Endodermal cell (in vitro differentiated cells): ENCODE measurements at regions not wholly inside any gene's neighbourhood (a gene's known extent, or its start where the extent isn't known, plus 50 kb on each side); places are given as distances from the start of the nearest gene placed in this dataset.

Source experiments
- DNase-seq: peaks from one replicate; pipeline ENCODE4 v3.0.0-alpha.2; 2017
- H3K27ac ChIP-seq: 2 replicates; pipeline ENCODE4 v1.5.1; 2013; ENCODE audit warnings: mild to moderate bottlenecking, low read depth, low read length, moderate library complexity
- H3K27me3 ChIP-seq: 2 replicates; pipeline ENCODE4 v1.6.1; 2013; ENCODE audit warnings: mild to moderate bottlenecking, low read length, moderate library complexity; ENCODE audit not compliant: insufficient read depth, control insufficient read depth, poor library complexity, severe bottlenecking
- H3K36me3 ChIP-seq: 2 replicates; pipeline ENCODE4 v1.7.0; 2013; ENCODE audit warnings: mild to moderate bottlenecking, low read length, moderate library complexity; ENCODE audit not compliant: control insufficient read depth, insufficient read depth
- H3K4me1 ChIP-seq: one replicate; pipeline ENCODE4 v1.7.0; 2013; ENCODE audit warnings: low read length; ENCODE audit not compliant: control insufficient read depth, insufficient read depth
- H3K4me3 ChIP-seq: 2 replicates; pipeline ENCODE4 v1.5.1; 2013; ENCODE audit warnings: mild to moderate bottlenecking, low read length, moderate library complexity
- H3K9ac ChIP-seq: 2 replicates; pipeline ENCODE4 v1.6.1; 2013; ENCODE audit warnings: mild to moderate bottlenecking, low read length, moderate library complexity; ENCODE audit not compliant: poor library complexity, severe bottlenecking; ENCODE audit errors: extremely low read depth
- H3K9me3 ChIP-seq: 2 replicates; pipeline ENCODE4 v1.6.1; 2013; ENCODE audit warnings: mild to moderate bottlenecking, low read length, moderate library complexity; ENCODE audit not compliant: control insufficient read depth
- H3K27ac Mint-ChIP-seq: 2 replicates; pipeline ENCODE4 v1.8.0; 2020; ENCODE audit warnings: mixed read lengths
- H3K27me3 Mint-ChIP-seq: 2 replicates; pipeline ENCODE4 v1.8.0; 2021; ENCODE audit warnings: mild to moderate bottlenecking, mixed read lengths; ENCODE audit not compliant: insufficient read depth
- H3K36me3 Mint-ChIP-seq: 2 replicates; pipeline ENCODE4 v1.8.0; 2020; ENCODE audit warnings: low read depth, mixed read lengths
- H3K4me1 Mint-ChIP-seq: 2 replicates; pipeline ENCODE4 v1.8.0; 2020; ENCODE audit warnings: mixed read lengths
- H3K4me3 Mint-ChIP-seq: 2 replicates; pipeline ENCODE4 v1.8.0; 2020; ENCODE audit warnings: mild to moderate bottlenecking, moderate library complexity, mixed read lengths
- H3K9me3 Mint-ChIP-seq: 2 replicates; pipeline ENCODE4 v1.8.0; 2020; ENCODE audit warnings: mild to moderate bottlenecking, mixed read lengths
- WGBS, 2 experiments: methylation state at CpG; one replicate each; pipeline versions ENCODE4 v1.1.5 to v1.1.7; 2013; ENCODE audit warnings: missing lambda C conversion rate in 2 of 2, mixed read lengths in 1 of 2; ENCODE audit not compliant: insufficient coverage in 1 of 2, insufficient read length in 1 of 2; 5-methylcytosine and 5-hydroxymethylcytosine counted together
- TF ChIP-seq, protein P1 (sequence below): fragments of 200-600 bp; sonication (generic); conservative IDR thresholded peaks from 2 replicates; pipeline ENCODE4 v1.5.0; 2021; ENCODE audit warnings: antibody characterized with exemption, mild to moderate bottlenecking

DNA sequence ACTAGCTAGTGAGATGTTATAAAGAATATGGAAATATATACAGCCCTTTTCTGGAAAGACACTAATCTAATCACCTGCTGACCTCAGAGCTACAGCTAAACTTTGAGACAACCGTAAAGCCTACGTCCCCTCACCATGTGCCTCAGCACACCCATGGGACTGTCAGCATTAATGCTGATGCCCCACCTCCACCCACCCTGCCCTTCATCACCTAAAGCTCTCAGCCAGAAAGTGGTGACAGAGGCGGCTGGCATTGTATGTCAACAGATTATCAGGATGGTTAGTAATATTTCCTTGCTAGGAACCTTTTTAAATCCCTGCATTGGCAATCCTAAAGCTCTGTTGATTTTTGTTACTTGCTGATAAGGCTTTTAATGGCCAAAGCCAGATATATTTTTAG is 1177.9 kb downstream of the DIAPH3 start:
- H3K4me1 ChIP-seq: peaks cover 7% of the 10 kb centered on the region
- WGBS, 2 experiments: 87 to 100% methylated on average over 1 to 3 of the region's 3 CpGs
- DNase-seq: no peak
- Mint-ChIP-seq H3K4me3 (no peak overlapping the region), H3K4me1 (peaks cover 11% of the 10 kb centered on the region), H3K27me3 (no peaks in the 10 kb centered on the region), H3K36me3 (peaks cover 1% of the 10 kb centered on the region), H3K27ac (no peak overlapping the region), H3K9me3 (peaks cover 28% of the 10 kb centered on the region)
- H3K36me3 ChIP-seq: no peaks in the 10 kb centered on the region
- no peak overlapping the region for H3K9ac ChIP-seq
- H3K27ac ChIP-seq: no peak overlapping the region
- H3K27me3 ChIP-seq: no peaks in the 10 kb centered on the region
- no peak overlapping the region for H3K4me3 ChIP-seq
- H3K9me3 ChIP-seq: peaks cover 9% of the 10 kb centered on the region
- TF ChIP-seq, protein P1, sequence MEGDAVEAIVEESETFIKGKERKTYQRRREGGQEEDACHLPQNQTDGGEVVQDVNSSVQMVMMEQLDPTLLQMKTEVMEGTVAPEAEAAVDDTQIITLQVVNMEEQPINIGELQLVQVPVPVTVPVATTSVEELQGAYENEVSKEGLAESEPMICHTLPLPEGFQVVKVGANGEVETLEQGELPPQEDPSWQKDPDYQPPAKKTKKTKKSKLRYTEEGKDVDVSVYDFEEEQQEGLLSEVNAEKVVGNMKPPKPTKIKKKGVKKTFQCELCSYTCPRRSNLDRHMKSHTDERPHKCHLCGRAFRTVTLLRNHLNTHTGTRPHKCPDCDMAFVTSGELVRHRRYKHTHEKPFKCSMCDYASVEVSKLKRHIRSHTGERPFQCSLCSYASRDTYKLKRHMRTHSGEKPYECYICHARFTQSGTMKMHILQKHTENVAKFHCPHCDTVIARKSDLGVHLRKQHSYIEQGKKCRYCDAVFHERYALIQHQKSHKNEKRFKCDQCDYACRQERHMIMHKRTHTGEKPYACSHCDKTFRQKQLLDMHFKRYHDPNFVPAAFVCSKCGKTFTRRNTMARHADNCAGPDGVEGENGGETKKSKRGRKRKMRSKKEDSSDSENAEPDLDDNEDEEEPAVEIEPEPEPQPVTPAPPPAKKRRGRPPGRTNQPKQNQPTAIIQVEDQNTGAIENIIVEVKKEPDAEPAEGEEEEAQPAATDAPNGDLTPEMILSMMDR: no peak

DNA sequence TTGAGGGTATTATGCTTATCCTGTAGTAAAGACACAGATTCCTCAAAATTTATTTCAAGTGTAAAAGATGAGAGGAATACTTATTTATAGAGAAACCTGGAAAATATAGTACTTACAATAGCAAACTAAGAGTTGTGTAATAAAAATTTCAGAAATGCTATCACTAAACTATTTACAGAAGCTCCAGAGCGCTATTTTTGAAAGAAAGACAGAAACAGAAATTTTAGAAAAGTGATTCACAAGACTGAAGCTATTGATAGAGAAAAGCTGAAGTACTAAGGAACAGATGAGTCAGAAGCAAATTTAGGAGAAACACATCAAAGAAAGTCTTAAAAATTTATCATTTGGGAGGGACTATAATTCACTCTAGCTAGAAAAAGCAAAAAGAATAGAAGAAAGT is 1174.2 kb downstream of the DIAPH3 start:
- no peaks in the 10 kb centered on the region for H3K9me3 ChIP-seq
- H3K4me1 ChIP-seq: peaks cover 7% of the 10 kb centered on the region
- peaks cover 5% of the 10 kb centered on the region for H3K9me3 Mint-ChIP-seq
- TF ChIP-seq, protein P1: no peak
- H3K4me1 Mint-ChIP-seq: peaks cover 17% of the 10 kb centered on the region
- no peaks in the 10 kb centered on the region for H3K27me3 ChIP-seq
- H3K27me3 Mint-ChIP-seq: no peaks in the 10 kb centered on the region
- no peaks in the 10 kb centered on the region for H3K36me3 Mint-ChIP-seq
- 100% methylated on average over 1 of the region's 1 CpG; no CpG with 5 or more reads in 1 of the 2 experiments for whole genome bisulfite sequencing, 2 experiments
- H3K4me3 Mint-ChIP-seq: no peak overlapping the region
- no peak overlapping the region for H3K27ac ChIP-seq
- DNase-seq: no peak
- no peak overlapping the region for H3K27ac Mint-ChIP-seq
- H3K4me3 ChIP-seq: no peak overlapping the region
- H3K36me3 ChIP-seq: no peaks in the 10 kb centered on the region
- no peak overlapping the region for H3K9ac ChIP-seq

DNA sequence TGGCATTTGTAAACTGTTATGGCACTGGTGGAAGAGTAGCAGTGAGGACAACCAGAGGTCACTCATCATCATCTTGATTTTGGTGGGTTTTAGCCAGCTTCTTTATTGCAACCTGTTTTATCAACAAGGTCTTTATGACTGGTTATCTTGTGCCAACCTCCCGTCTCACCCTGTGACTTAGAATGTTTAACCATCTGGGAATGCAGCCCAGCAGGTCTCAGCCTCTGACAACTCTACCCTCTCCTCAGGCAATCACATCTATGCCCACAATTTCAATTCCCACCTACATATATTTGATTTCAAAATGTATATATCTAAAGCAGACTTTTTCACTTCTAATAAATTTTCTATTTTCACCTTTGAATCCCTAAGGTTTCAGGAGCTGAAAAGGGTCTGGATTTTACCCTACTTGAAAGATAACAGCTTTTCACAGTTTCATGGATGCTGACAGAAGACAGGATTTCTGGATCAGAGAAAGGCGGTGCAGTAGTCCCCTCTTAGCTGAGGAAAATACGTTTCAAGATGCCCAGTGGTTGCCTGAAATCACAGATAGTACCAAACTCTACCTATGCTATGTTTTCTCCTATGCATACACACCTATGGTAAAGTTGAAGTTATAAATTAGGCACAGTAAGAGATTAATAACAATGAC is 1171.8 kb downstream of the DIAPH3 start:
- Mint-ChIP-seq H3K36me3 (no peaks in the 10 kb centered on the region), H3K4me1 (peaks cover 6% of the 10 kb centered on the region), H3K27me3 (no peaks in the 10 kb centered on the region), H3K4me3 (no peak overlapping the region), H3K27ac (no peak overlapping the region), H3K9me3 (no peaks in the 10 kb centered on the region)
- H3K9ac ChIP-seq: no peak overlapping the region
- H3K9me3 ChIP-seq: no peaks in the 10 kb centered on the region
- no peak overlapping the region for H3K4me3 ChIP-seq
- 80 to 100% methylated on average over 1 to 3 of the region's 3 CpGs for WGBS, 2 experiments
- H3K27ac ChIP-seq: no peak overlapping the region
- no peaks in the 10 kb centered on the region for H3K4me1 ChIP-seq
- no peaks in the 10 kb centered on the region for H3K36me3 ChIP-seq
- DNase-seq: no peak
- no peaks in the 10 kb centered on the region for H3K27me3 ChIP-seq
- TF ChIP-seq, protein P1: no peak
